Natural killer cell (primary cell): ENCODE measurements at regions not wholly inside any gene's neighbourhood (a gene's known extent, or its start where the extent isn't known, plus 50 kb on each side); places are given as distances from the start of the nearest gene placed in this dataset.

ENCODE experiments used
- ATAC-seq, 3 donors: fragments of 150-1000 bp in 2 of 3; fragments of 200-7000 bp in 1 of 3; cut with Tn5 transposase; 1 replicate in 1 of 3; 2 replicates in 2 of 3; pipeline ENCODE4 v1.10.0; 2021; ENCODE audit warnings: mild to moderate bottlenecking in 2 of 3, moderate library complexity in 2 of 3
- DNase-seq, 2 donors: peaks; one replicate each; pipeline versions ENCODE4 v3.0.0 to v3.0.0-alpha.2; 2013 to 2021; ENCODE audit warnings: mixed read lengths in 1 of 2
- H3K27ac ChIP-seq: one replicate; pipeline ENCODE4 v1.5.1; 2013; ENCODE audit warnings: mild to moderate bottlenecking, low read length
- H3K27me3 ChIP-seq: one replicate; pipeline ENCODE4 v1.6.1; 2013; ENCODE audit warnings: low read length; ENCODE audit not compliant: control insufficient read depth, insufficient read depth
- H3K36me3 ChIP-seq: one replicate; pipeline ENCODE4 v1.6.1; 2013; ENCODE audit warnings: low read length; ENCODE audit not compliant: control insufficient read depth, insufficient read depth
- H3K4me1 ChIP-seq: one replicate; pipeline ENCODE4 v1.6.1; 2013; ENCODE audit warnings: low read length; ENCODE audit not compliant: control insufficient read depth, insufficient read depth
- H3K4me3 ChIP-seq: one replicate; pipeline ENCODE4 v1.5.1; 2013; ENCODE audit warnings: low read length
- H3K9me3 ChIP-seq: one replicate; pipeline ENCODE4 v1.6.1; 2013; ENCODE audit warnings: low read length; ENCODE audit not compliant: control insufficient read depth, insufficient read depth
- H3K27ac Mint-ChIP-seq, 2 donors: one replicate each; pipeline ENCODE4 v1.8.0; 2022; ENCODE audit warnings: mild to moderate bottlenecking in 2 of 2, mixed read lengths in 2 of 2, moderate library complexity in 1 of 2
- H3K27me3 Mint-ChIP-seq, 2 donors: one replicate each; pipeline ENCODE4 v1.8.0; 2022; ENCODE audit warnings: low read depth in 2 of 2, mixed read lengths in 2 of 2
- H3K36me3 Mint-ChIP-seq: one replicate; pipeline ENCODE4 v1.8.0; 2022; ENCODE audit warnings: mixed read lengths
- H3K4me1 Mint-ChIP-seq, 2 donors: one replicate each; pipeline ENCODE4 v1.8.0; 2022; ENCODE audit warnings: mixed read lengths in 2 of 2
- H3K4me3 Mint-ChIP-seq: one replicate; pipeline ENCODE4 v1.8.0; 2022; ENCODE audit warnings: mild to moderate bottlenecking, moderate library complexity, mixed read lengths
- H3K9me3 Mint-ChIP-seq, 2 donors: one replicate each; pipeline ENCODE4 v1.8.0; 2022; ENCODE audit warnings: mixed read lengths in 2 of 2
- CTCF ChIP-seq: fragments of 200-600 bp; IDR thresholded peaks from one replicate; pipeline ENCODE4 v1.8.0; 2022; ENCODE audit warnings: antibody characterized with exemption
- WGBS: methylation state at CpG from one replicate; pipeline ENCODE4 v1.1.7; 2013; ENCODE audit warnings: missing lambda C conversion rate; ENCODE audit not compliant: insufficient coverage; 5-methylcytosine and 5-hydroxymethylcytosine counted together
- intact Hi-C: fragments of 100-400 bp; cut with micrococcal nuclease; formaldehyde crosslinking; loops from one replicate; pipeline ENCODE4 v1.14.2; 2022

GRCh38 chr5:39869396-39869795, 444.6 kb upstream of the DAB2 start:
- Histone ChIP-seq H3K4me3 (no peak overlapping the region), H3K9me3 (no peaks in the 10 kb centered on the region), H3K4me1 (no peaks in the 10 kb centered on the region), H3K36me3 (no peaks in the 10 kb centered on the region), H3K27ac (no peak overlapping the region), H3K27me3 (peaks cover 6% of the 10 kb centered on the region)
- intact Hi-C loops = no loop called here
- Mint-ChIP-seq H3K36me3 (peaks cover 8% of the 10 kb centered on the region), H3K4me1 (no peaks in the 10 kb centered on the region), H3K27me3 (peaks cover 6 to 8% of the 10 kb centered on the region in 2 donors), H3K27ac (no peak overlapping the region), H3K9me3 (peaks cover 2 to 7% of the 10 kb centered on the region in 2 donors), H3K4me3 (no peak overlapping the region)
- DNase-seq (no peak), ATAC-seq (no peak)
- WGBS = 83% methylated on average over 1 of the region's 1 CpG
- no peak for TF ChIP-seq CTCF

- H3K27me3 Mint-ChIP-seq = peaks cover 5% of the 10 kb centered on the region in 2 donors
- no peak for DNase-seq
- Histone ChIP-seq H3K4me3 (no peak overlapping the region), H3K4me1 (no peaks in the 10 kb centered on the region), H3K27ac (no peak overlapping the region), H3K36me3 (no peaks in the 10 kb centered on the region), H3K9me3 (no peaks in the 10 kb centered on the region), H3K27me3 (peaks cover 2% of the 10 kb centered on the region)
- H3K4me1 Mint-ChIP-seq = no peaks in the 10 kb centered on the region
- TF ChIP-seq CTCF = no peak
- peaks cover 2 to 7% of the 10 kb centered on the region in 2 donors for H3K9me3 Mint-ChIP-seq
- H3K36me3 Mint-ChIP-seq = peaks cover 8% of the 10 kb centered on the region
- no peak overlapping the region for H3K27ac Mint-ChIP-seq
- intact Hi-C loops = no loop called here
- no peak overlapping the region for H3K4me3 Mint-ChIP-seq
- ATAC-seq = no peak
These were observed 443.1 kb upstream of the DAB2 start for GRCh38 chr5:39867923-39868322.

- H3K36me3 Mint-ChIP-seq = no peaks in the 10 kb centered on the region
- peaks cover 0 to 2% of the 10 kb centered on the region in 2 donors for H3K9me3 Mint-ChIP-seq
- no peaks in the 10 kb centered on the region for H3K4me1 ChIP-seq
- TF ChIP-seq CTCF = no peak
- H3K4me3 Mint-ChIP-seq = no peak overlapping the region
- H3K36me3 ChIP-seq = no peaks in the 10 kb centered on the region
- H3K9me3 ChIP-seq = no peaks in the 10 kb centered on the region
- H3K27me3 ChIP-seq = no peaks in the 10 kb centered on the region
- no peak overlapping the region for H3K27ac Mint-ChIP-seq
- DNase-seq (no peak), ATAC-seq (no peak)
- intact Hi-C loops = no loop called here
- 93% methylated on average over 6 of the region's 7 CpGs for WGBS
- H3K4me3 ChIP-seq = no peak overlapping the region
- no peak overlapping the region for H3K27ac ChIP-seq
- H3K27me3 Mint-ChIP-seq = peaks cover 9 to 10% of the 10 kb centered on the region in 2 donors
- no peaks in the 10 kb centered on the region for H3K4me1 Mint-ChIP-seq
These were observed 439.3 kb upstream of the DAB2 start for GRCh38 chr5:39863926-39864552.

- H3K4me1 ChIP-seq = no peaks in the 10 kb centered on the region
- no peaks in the 10 kb centered on the region for H3K9me3 ChIP-seq
- WGBS = no CpG with 5 or more reads among the region's 3 CpGs
- H3K27ac ChIP-seq = no peak overlapping the region
- intact Hi-C loops = no loop called here
- Mint-ChIP-seq H3K27me3 (peaks cover 19 to 26% of the 10 kb centered on the region in 2 donors), H3K4me1 (no peaks in the 10 kb centered on the region), H3K4me3 (no peak overlapping the region), H3K36me3 (no peaks in the 10 kb centered on the region), H3K27ac (no peak overlapping the region), H3K9me3 (no peaks in the 10 kb centered on the region)
- H3K36me3 ChIP-seq = no peaks in the 10 kb centered on the region
- peaks cover 4% of the 10 kb centered on the region for H3K27me3 ChIP-seq
- no peak overlapping the region for H3K4me3 ChIP-seq
- TF ChIP-seq CTCF = no peak
- ATAC-seq (no peak), DNase-seq (no peak)
These were observed 432.3 kb upstream of the DAB2 start for GRCh38 chr5:39857041-39857440.
